NCI-H2196 treated with DMSO at 0.1 percent for 48 hours (cell line): ENCODE measurements at regions not wholly inside any gene's neighbourhood (a gene's known extent, or its start where the extent isn't known, plus 50 kb on each side); places are given as distances from the start of the nearest gene placed in this dataset.

Source experiments
- DNase-seq: peaks from one replicate; lab custom pipeline; 2025; ENCODE audit not compliant: unreplicated experiment; lab: John Stamatoyannopoulos, UW

- no peak for DNase-seq
Measured at GRCh38 chr4:4694827-4695226, 153.0 kb upstream of the STX18 start.

GRCh38 chr4:4694296-4694772, 152.5 kb upstream of the STX18 start:
- DNase-seq: no peak

- DNase-seq: no peak
Measured at GRCh38 chr4:4693755-4694295, 152.0 kb upstream of the STX18 start.

- no peak for DNase-seq
Measured at GRCh38 chr4:4693258-4693657, 151.4 kb upstream of the STX18 start.

- no peak for DNase-seq
Measured at GRCh38 chr4:4690854-4691253, 149.0 kb upstream of the STX18 start.

GRCh38 chr4:4689694-4690440, 148.0 kb upstream of the STX18 start:
- no peak for DNase-seq

- DNase-seq: no peak
Measured at GRCh38 chr4:4687935-4688727, 146.3 kb upstream of the STX18 start.

GRCh38 chr4:4687100-4687499, 145.3 kb upstream of the STX18 start:
- no peak for DNase-seq

GRCh38 chr4:4685810-4686795, 144.3 kb upstream of the STX18 start:
- no peak for DNase-seq

GRCh38 chr4:4681653-4682052, 139.8 kb upstream of the STX18 start:
- no peak for DNase-seq

GRCh38 chr4:4680758-4681157, 138.9 kb upstream of the STX18 start:
- no peak for DNase-seq

GRCh38 chr4:4680243-4680642, 138.4 kb upstream of the STX18 start:
- no peak for DNase-seq

GRCh38 chr4:4677556-4678522, 136.0 kb upstream of the STX18 start:
- no peak for DNase-seq

- no peak for DNase-seq
Measured at GRCh38 chr4:4675641-4676040, 133.8 kb upstream of the STX18 start.

GRCh38 chr4:4675051-4675581, 133.3 kb upstream of the STX18 start:
- DNase-seq: no peak

GRCh38 chr4:4673070-4673469, 131.2 kb upstream of the STX18 start:
- no peak for DNase-seq

- DNase-seq: no peak
Measured at GRCh38 chr4:4672402-4672801, 130.6 kb upstream of the STX18 start.

GRCh38 chr4:4671774-4672349, 130.0 kb upstream of the STX18 start:
- no peak for DNase-seq

- no peak for DNase-seq
Measured at GRCh38 chr4:4670869-4671268, 129.0 kb upstream of the STX18 start.
